ENCODE measurements at regions not wholly inside any gene's neighbourhood (a gene's known extent, or its start where the extent isn't known, plus 50 kb on each side); places are given as distances from the start of the nearest gene placed in this dataset.

- no peak for DNase-seq
Observed at GRCh38 chr12:19963972-19964371, 404.4 kb upstream of the PDE3A start.

DNA sequence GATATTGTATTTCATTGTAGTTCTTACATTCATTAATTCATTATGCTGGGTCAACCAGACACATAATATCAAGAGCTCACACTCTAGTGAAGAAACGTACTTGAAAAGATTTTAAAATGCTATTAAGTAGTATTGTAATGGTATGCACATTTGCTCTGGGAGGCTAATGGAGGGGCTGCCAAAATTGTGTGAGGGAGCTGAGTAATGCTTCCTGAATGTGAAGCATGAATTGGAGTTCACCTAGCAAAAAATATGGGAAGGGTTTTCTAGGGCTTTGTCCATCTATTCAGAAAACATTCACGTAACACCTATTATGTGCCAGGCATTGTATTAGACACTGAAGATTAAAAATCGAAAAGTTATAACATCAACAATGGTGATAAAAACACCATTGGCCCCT, 403.8 kb upstream of the PDE3A start:
- DNase-seq = no peak

DNA sequence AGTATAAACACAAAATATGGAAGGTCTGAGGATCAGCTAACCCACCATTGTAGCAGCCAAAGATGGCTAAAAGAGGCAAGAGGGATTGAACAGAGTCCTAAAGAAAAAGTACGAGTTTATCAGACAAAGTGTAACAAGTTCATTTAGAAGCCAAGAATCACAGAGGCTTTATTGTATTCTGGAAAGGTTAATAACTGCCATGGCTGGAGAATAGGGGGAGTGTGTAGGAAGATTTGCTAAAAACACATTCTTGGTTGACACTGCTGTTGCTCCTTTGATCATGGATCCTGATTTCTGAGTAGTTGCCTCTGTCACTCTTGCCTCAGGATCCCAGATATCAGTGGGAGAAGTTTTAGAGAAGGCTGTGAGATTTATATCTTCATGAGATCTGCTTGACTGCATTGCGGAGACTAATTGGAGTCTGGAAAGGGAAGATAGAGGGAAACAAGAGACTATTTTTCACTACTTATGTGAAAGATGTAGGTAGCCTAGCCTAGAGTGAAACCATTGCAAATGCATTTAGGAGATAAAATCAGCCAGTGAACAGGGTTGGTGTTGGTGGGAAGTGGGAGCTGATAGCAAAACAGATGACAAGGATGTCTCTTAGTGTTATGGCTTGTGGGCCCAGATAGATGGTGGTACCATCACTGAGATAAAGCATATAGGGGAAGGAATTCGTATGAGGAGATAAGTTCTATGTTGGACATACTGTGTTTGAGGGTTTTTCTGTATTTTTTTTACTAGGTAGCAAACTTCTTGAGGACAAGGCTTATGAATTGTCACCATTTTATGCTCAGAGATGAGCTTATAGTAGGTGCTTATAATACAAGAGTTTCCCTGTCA, 402.9 kb upstream of the PDE3A start:
- no peak for DNase-seq

DNA sequence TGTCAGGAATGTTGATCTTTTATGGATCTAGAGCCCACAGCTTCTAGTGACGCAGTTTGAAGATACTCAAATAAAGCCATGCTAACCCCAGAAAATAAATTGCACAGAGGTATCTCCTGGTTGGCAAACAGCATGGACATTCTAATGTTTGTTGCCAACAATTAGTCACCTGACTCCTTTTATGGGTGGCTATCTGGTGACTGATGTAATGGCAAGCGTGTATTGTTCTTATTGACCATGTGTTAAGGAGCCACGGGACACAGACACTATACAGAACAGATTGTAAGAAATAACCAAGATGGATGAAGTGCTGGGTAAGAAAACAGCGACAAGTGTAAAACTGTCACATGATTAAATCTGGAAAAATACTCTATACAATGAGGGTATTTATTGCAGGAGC, 401.3 kb upstream of the PDE3A start:
- no peak for DNase-seq

DNA sequence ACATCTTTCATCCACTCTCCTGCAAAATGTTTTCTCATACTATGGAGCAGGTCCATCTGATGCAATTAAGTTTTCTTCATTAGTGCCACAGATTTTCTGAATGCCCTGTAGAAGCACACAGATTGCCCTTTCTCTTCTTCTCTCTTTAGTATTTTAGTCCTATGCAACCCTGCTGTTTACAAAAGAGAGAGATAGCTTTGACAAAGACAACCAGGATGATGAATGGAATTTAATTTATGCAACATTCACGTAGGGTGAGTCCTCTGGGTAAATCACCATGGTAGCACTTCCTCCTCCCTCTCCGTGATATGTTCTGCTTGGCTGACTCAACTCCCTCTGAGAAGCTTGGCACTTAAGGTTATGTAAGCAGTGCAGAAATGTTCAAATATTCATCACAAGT, 400.9 kb upstream of the PDE3A start:
- no peak for DNase-seq

GRCh38 chr12:19970116-19970515, 398.2 kb upstream of the PDE3A start:
- no peak for DNase-seq

- no peak for DNase-seq
Observed at GRCh38 chr12:19970821-19971220, 397.5 kb upstream of the PDE3A start.

DNA sequence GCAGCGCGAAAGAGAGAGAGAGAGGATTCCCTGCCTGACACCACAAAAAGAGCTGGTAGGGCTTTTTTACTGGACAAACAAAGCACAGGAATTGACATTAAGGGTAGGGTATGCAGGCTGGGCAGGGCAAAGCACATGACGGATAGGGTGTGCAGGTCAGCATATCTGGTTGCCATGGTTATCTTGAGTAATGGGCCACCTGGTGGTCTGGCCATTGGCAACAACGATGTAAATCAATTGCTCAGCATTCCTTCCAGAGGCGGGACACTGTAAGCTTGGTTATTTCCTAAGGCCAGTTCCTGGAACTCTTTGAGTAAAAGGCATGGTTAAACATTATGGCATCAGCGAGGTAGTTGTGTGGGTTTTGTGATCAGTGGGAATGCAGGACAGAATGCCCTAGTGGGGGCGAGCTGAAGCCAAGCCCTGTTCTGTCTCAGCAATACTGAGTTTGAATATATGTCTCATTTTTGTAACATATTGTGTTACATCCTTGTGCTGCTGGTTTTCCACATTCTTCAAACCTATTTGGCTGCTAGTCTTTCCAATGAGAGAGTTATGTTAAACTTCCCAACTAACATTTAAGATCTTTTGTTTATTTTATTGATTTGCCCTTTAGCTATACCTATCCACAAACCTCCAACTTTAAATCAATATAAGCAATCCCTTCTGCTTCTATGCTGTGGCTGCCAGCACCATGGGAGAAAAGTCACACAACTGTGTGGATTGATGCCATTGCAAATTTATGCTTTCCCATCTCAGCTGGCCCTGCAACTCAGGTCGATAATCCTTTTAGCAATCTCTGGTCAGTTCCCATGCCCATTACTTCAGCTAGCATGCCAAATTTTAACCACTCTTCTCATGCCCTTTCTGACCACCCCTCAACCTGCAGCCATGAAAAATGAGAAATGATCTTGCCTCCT, 396.7 kb upstream of the PDE3A start:
- no peak for DNase-seq

- peak; percentile 40 for DNase-seq
Observed at GRCh38 chr12:19972325-19973288, 395.7 kb upstream of the PDE3A start.

- no peak for DNase-seq
Observed at GRCh38 chr12:19978193-19978592, 390.1 kb upstream of the PDE3A start.

DNA sequence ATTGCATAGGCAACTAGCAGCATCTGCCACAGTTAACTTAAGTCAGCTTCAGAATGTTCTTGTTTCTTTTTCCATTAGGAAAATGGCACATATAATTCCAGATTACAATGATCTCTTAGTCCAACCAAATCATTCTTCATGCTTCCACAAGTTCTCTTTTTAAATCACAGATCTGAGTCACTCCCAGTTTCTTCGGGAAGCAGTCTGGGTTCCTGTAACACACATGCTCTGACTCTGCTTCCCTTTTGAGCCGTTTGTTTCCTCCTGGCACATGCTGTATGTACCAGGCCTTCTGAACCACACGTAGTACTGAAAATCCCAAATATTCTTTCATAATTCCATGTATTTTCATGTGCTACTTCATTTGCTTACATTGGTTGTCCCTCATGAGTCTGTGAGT, 388.8 kb upstream of the PDE3A start:
- DNase-seq = no peak

GRCh38 chr12:19981944-19982343, 386.4 kb upstream of the PDE3A start:
- no peak for DNase-seq

DNA sequence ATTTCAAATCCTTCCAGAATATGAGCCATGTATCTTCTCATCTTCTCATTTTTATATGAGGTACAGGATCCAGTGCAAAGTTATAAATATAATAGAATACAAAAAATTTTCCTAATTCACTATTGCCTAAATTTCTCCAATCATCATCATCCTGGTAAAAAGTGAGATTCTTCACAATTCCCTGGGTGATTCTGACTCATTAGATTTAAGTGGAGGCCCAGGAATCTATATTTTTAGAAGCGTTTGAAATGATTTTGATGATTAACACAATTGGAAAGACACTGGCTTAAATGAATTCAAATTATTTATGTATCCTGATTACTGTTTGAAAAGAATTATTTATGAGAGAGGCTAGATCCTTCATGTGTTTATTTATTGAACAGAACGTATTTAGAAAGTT, 380.3 kb upstream of the PDE3A start:
- DNase-seq = no peak

- DNase-seq = no peak
Observed at GRCh38 chr12:19988459-19988873, 379.9 kb upstream of the PDE3A start.

GRCh38 chr12:19988948-19989347, 379.4 kb upstream of the PDE3A start:
- no peak for DNase-seq

DNA sequence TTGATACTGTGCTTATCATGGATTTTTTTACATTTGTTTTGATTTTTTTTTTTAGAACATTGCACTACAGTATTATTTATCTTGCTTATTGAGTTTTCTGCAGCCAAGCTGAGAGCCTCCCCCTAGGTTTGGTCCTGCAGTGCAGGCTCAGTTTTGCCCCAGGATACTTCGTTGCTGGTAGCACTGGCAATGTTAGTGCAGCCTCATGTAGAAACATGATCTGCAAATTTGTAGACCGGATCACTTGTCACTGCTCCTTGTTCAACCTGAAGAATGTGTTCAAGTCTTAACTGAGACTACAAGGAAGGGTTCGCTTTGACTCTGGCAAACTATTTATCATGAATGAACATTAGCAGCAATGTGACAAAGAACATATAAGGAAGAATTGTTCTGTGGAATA, 377.2 kb upstream of the PDE3A start:
- DNase-seq = no peak

GRCh38 chr12:19992311-19992710, 376.0 kb upstream of the PDE3A start:
- DNase-seq = no peak

GRCh38 chr12:19994968-19995367, 373.4 kb upstream of the PDE3A start:
- DNase-seq = no peak

GRCh38 chr12:19997656-19998400, 370.5 kb upstream of the PDE3A start:
- DNase-seq = no peak

- DNase-seq = no peak
Observed at GRCh38 chr12:19998411-19998810, 369.9 kb upstream of the PDE3A start.

DNA sequence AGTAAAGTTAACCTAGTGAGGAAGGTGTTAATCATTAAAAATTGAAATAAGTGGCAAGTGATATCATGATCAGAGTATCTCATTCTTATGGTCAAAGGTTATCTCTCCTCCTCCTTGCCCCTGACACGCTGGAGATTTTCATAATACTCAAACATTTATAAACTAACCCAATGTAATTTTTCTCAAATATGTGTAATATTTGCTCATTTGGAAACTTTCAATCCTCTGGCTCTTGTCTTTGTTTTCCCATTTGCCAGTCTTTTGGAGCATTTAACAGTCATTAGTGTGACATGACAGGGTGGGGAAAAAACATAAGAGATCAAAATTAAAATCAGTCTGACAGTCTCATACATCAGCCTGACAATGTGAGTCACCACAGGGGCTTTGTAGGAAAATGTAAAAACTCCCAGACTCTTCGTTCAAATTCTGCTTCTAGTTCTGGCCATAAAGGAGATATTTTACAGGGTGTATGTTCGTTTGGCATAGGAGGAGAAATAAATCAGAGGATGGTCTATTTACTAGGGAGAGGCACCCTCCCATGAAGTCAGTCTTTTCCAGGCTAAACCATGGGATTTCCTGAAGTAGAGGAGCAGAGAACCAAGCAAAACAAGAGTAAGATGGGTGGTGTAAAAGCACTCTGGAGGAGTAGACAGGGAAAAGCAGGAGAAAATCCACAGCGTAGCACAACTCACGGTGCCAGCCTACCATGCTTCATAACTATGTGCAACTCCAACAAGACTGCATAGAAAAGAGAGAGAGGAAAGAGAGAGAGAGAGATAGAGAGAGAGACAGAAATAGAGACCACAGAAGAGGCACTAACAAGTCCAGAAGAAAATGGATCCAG, 369.2 kb upstream of the PDE3A start:
- DNase-seq = no peak
